Activated naive CD8-positive, alpha-beta T cell treated with anti-CD3 and anti-CD28 coated beads, Interleukin-2, amount 50 U/mL, for 24 hours (primary cell): ENCODE measurements at regions not wholly inside any gene's neighbourhood (a gene's known extent, or its start where the extent isn't known, plus 50 kb on each side); places are given as distances from the start of the nearest gene placed in this dataset.
"Not testable (repeated sequence)": the region's sequence is repeated elsewhere in the genome, so short reads cannot be mapped to it uniquely, and the experiment has no call there.

Experiments
- ATAC-seq: fragments of 150-1000 bp; cut with Tn5 transposase; one replicate; pipeline ENCODE4 v1.10.0; 2021
- DNase-seq: peaks from one replicate; pipeline ENCODE4 v3.0.0; 2021
- H3K27ac Mint-ChIP-seq: one replicate; pipeline ENCODE4 v1.8.0; 2021; ENCODE audit warnings: mild to moderate bottlenecking, mixed read lengths
- H3K27me3 Mint-ChIP-seq: one replicate; pipeline ENCODE4 v1.8.0; 2021; ENCODE audit warnings: mixed read lengths
- H3K36me3 Mint-ChIP-seq: one replicate; pipeline ENCODE4 v1.8.0; 2021; ENCODE audit warnings: low read depth, mixed read lengths
- H3K4me1 Mint-ChIP-seq: one replicate; pipeline ENCODE4 v1.8.0; 2021; ENCODE audit warnings: mixed read lengths
- H3K4me3 Mint-ChIP-seq: one replicate; pipeline ENCODE4 v1.8.0; 2021; ENCODE audit warnings: mild to moderate bottlenecking, moderate library complexity, mixed read lengths
- H3K9me3 Mint-ChIP-seq: one replicate; pipeline ENCODE4 v1.8.0; 2021; ENCODE audit warnings: mixed read lengths

GRCh38 chr2:167355821-167356220, 467.5 kb downstream of the XIRP2 start:
- H3K27ac Mint-ChIP-seq: no peak overlapping the region
- no peak overlapping the region for H3K4me3 Mint-ChIP-seq
- H3K36me3 Mint-ChIP-seq: no peaks in the 10 kb centered on the region
- H3K27me3 Mint-ChIP-seq: no peaks in the 10 kb centered on the region
- H3K9me3 Mint-ChIP-seq: peaks cover 14% of the 10 kb centered on the region
- ATAC-seq (no peak), DNase-seq (no peak)
- no peaks in the 10 kb centered on the region for H3K4me1 Mint-ChIP-seq

DNA sequence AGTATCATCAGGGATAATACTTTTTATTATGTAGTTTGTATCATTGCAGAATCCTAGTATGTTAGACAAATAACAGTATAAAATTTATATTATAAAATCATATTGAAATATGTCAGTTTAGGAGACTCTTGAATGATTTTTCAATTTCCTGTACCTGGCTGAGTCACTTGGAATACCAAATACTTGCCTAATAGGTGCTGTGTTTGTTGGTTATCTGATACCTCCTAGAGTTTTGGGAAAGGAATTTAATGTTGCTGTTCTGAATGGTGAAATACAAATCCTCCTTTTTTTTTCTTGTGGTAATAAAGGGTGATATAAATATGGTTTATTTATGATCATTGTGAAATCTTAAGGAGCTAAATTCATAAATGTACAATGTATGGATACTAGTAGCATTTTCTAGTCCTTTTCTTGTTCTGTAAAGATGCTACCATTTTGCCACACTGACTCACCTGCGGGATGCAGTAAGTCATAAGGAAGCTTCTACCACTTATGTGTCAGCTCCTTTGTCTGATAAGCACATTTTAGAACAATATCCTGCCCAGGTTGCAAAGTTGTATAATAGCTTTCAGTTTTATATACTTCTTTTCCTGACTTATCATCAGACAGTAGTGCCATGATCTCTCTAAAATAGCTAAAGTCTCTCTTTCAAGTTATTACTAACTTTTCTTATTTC, 465.5 kb downstream of the XIRP2 start:
- Mint-ChIP-seq H3K4me3 (no peak overlapping the region), H3K9me3 (peaks cover 10% of the 10 kb centered on the region), H3K27me3 (no peaks in the 10 kb centered on the region)

GRCh38 chr2:167345559-167345958, 457.3 kb downstream of the XIRP2 start:
- ATAC-seq: no peak
- no peaks in the 10 kb centered on the region for H3K4me1 Mint-ChIP-seq
- no peak for DNase-seq

More for the DNA sequence above, 465.5 kb downstream of the XIRP2 start:
- Mint-ChIP-seq H3K27ac (no peak overlapping the region), H3K4me1 (no peaks in the 10 kb centered on the region), H3K36me3 (no peaks in the 10 kb centered on the region)
- ATAC-seq (no peak), DNase-seq (no peak)

GRCh38 chr2:167342769-167343168, 454.5 kb downstream of the XIRP2 start:
- ATAC-seq: no peak
- Mint-ChIP-seq H3K36me3 (no peaks in the 10 kb centered on the region), H3K27me3 (peaks cover 3% of the 10 kb centered on the region)

More at GRCh38 chr2:167345559-167345958, 457.3 kb downstream of the XIRP2 start:
- no peaks in the 10 kb centered on the region for H3K36me3 Mint-ChIP-seq
- H3K27ac Mint-ChIP-seq: no peak overlapping the region
- H3K27me3 Mint-ChIP-seq: peaks cover 3% of the 10 kb centered on the region
- H3K9me3 Mint-ChIP-seq: no peaks in the 10 kb centered on the region
- H3K4me3 Mint-ChIP-seq: no peak overlapping the region

GRCh38 chr2:167340322-167340721, 452.0 kb downstream of the XIRP2 start:
- no peaks in the 10 kb centered on the region for H3K4me1 Mint-ChIP-seq
- no peak overlapping the region for H3K27ac Mint-ChIP-seq
- H3K9me3 Mint-ChIP-seq: no peaks in the 10 kb centered on the region
- H3K4me3 Mint-ChIP-seq: no peak overlapping the region
- H3K36me3 Mint-ChIP-seq: no peaks in the 10 kb centered on the region
- DNase-seq (no peak), ATAC-seq (no peak)
- peaks cover 3% of the 10 kb centered on the region for H3K27me3 Mint-ChIP-seq

More at GRCh38 chr2:167342769-167343168, 454.5 kb downstream of the XIRP2 start:
- H3K9me3 Mint-ChIP-seq: no peaks in the 10 kb centered on the region
- DNase-seq: no peak
- no peaks in the 10 kb centered on the region for H3K4me1 Mint-ChIP-seq
- H3K27ac Mint-ChIP-seq: no peak overlapping the region
- no peak overlapping the region for H3K4me3 Mint-ChIP-seq

DNA sequence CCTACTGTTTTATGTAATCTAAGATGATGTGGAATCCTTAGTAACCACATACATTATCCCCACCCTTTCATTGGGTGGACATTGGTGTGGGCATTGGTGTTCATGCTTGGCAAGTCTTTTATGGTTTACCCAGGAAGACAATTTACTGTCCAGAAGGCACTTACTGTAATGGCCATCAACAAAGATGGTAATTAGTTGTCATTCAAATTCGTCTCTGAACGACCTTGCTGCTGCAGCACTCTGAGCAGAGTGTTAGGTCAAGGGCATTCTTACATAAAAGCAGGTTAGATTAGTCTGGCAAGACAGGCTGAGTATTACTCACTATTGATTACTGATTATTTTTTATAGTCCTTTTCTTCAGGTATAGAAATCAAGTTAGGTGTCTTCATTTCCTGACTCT, 447.9 kb downstream of the XIRP2 start:
- no peak for ATAC-seq
- Mint-ChIP-seq H3K27me3 (peaks cover 1% of the 10 kb centered on the region), H3K9me3 (no peaks in the 10 kb centered on the region), H3K36me3 (no peaks in the 10 kb centered on the region), H3K27ac (no peak overlapping the region), H3K4me1 (no peaks in the 10 kb centered on the region), H3K4me3 (no peak overlapping the region)
- DNase-seq: no peak

- H3K36me3 Mint-ChIP-seq: no peaks in the 10 kb centered on the region
- H3K9me3 Mint-ChIP-seq: no peaks in the 10 kb centered on the region
- H3K4me3 Mint-ChIP-seq: no peak overlapping the region
- no peak for DNase-seq
- H3K4me1 Mint-ChIP-seq: no peaks in the 10 kb centered on the region
- H3K27me3 Mint-ChIP-seq: peaks cover 3% of the 10 kb centered on the region
- no peak for ATAC-seq
- no peak overlapping the region for H3K27ac Mint-ChIP-seq
Measured at GRCh38 chr2:167335541-167335992, 447.3 kb downstream of the XIRP2 start.

DNA sequence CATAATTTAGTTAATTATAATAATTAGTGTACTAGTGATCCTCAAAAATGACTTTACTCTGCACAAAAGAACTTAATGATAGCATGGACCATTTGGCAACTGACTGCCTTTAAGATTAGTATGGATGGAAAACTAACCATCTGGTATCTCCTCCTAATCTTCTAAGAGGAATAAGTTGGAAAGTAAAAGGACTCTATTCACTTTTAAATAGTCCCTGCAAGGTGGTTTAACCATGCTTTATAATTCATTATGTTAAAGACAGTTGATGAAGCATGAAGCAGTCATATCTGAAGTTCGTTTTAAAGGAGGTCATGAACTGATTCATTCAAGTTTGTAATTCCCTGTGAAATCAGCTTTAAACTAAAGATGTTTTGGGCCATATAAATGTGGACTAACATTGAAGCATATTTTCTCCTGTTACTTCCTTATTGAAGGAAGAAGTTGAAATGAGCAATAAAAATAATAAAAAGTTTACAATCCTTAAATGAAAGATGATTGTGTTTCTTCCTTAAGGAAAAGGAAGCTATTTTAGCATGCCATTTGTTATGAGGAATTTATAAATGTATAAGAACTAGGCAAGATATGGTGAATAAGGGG, 446.0 kb downstream of the XIRP2 start:
- DNase-seq: no peak
- Mint-ChIP-seq H3K4me3 (no peak overlapping the region), H3K9me3 (peaks cover 3% of the 10 kb centered on the region), H3K27ac (no peak overlapping the region), H3K4me1 (no peaks in the 10 kb centered on the region), H3K27me3 (peaks cover 3% of the 10 kb centered on the region), H3K36me3 (no peaks in the 10 kb centered on the region)
- ATAC-seq: no peak

GRCh38 chr2:167333245-167333644, 445.0 kb downstream of the XIRP2 start:
- H3K9me3 Mint-ChIP-seq: peaks cover 3% of the 10 kb centered on the region
- peaks cover 3% of the 10 kb centered on the region for H3K27me3 Mint-ChIP-seq
- DNase-seq (no peak), ATAC-seq (no peak)
- no peaks in the 10 kb centered on the region for H3K36me3 Mint-ChIP-seq
- H3K4me1 Mint-ChIP-seq: no peaks in the 10 kb centered on the region
- no peak overlapping the region for H3K4me3 Mint-ChIP-seq
- H3K27ac Mint-ChIP-seq: no peak overlapping the region

DNA sequence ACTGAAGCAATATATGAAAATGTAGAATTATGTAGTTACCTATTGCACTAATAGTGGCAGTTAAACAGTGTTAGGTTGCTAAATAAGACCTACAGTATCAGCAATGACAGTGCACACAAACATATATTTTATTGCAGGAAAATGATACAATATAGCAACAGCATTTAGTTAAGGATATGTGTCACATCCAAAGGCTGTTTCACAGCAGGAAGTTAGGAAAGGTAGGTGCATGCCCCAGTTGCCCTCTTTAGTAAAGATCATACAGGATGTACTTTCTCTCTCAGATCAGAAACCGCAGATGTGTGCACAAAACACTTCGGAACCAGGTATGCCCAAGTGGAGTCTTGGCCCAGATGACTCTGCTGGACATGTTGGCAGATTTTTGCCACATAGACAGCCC, 444.1 kb downstream of the XIRP2 start:
- ATAC-seq (no peak), DNase-seq (no peak)
- Mint-ChIP-seq H3K4me3 (no peak overlapping the region), H3K27ac (no peak overlapping the region), H3K36me3 (no peaks in the 10 kb centered on the region), H3K4me1 (no peaks in the 10 kb centered on the region), H3K27me3 (peaks cover 3% of the 10 kb centered on the region), H3K9me3 (peaks cover 3% of the 10 kb centered on the region)

DNA sequence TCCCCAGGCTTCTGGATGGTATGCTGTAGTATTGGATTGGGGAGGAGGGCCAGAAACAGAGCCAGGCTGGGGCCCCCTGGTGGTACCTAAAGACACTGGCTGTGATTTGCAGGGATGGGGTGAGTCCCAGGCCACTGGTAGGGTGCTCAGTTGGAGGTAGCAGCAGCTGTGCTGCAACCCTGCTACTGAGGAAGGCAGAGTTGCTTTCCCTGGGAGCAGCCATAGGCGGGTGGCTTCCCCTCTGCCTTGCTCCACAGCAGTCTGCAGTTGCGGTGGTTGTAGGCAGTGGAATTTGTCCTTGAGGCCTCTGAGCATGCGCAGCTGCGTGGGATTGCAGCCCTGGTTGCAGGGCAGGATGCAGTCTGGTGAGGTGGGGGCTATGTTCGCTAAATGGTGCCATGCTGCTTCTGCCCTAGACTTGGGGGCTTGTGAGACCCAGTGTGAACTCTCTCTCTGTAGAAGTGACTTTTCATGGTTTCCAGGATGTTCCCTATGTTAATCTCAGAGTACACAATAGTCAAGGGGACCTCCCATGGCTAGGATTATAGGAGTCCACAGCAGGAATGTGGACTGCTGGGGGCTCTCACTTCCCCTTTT, 443.5 kb downstream of the XIRP2 start:
- Mint-ChIP-seq H3K27me3 (peaks cover 2% of the 10 kb centered on the region), H3K36me3 (no peaks in the 10 kb centered on the region), H3K9me3 (peaks cover 3% of the 10 kb centered on the region), H3K4me1 (no peaks in the 10 kb centered on the region), H3K27ac (no peak overlapping the region), H3K4me3 (no peak overlapping the region)
- ATAC-seq: peak; percentile 40
- DNase-seq: no peak

GRCh38 chr2:167328808-167329207, 440.5 kb downstream of the XIRP2 start:
- H3K4me1 Mint-ChIP-seq, H3K27me3 Mint-ChIP-seq, H3K9me3 Mint-ChIP-seq, H3K27ac Mint-ChIP-seq, H3K36me3 Mint-ChIP-seq, H3K4me3 Mint-ChIP-seq, DNase-seq, ATAC-seq: not testable (repeated sequence)

GRCh38 chr2:167322795-167323194, 434.5 kb downstream of the XIRP2 start:
- Mint-ChIP-seq H3K4me1 (no peaks in the 10 kb centered on the region), H3K27ac (no peak overlapping the region), H3K4me3 (no peak overlapping the region), H3K36me3 (no peaks in the 10 kb centered on the region), H3K27me3 (no peaks in the 10 kb centered on the region), H3K9me3 (no peaks in the 10 kb centered on the region)
- no peak for DNase-seq
- ATAC-seq: no peak

- no peaks in the 10 kb centered on the region for H3K36me3 Mint-ChIP-seq
- H3K9me3 Mint-ChIP-seq: no peaks in the 10 kb centered on the region
- ATAC-seq (no peak), DNase-seq (no peak)
- H3K4me3 Mint-ChIP-seq: no peak overlapping the region
- no peak overlapping the region for H3K27ac Mint-ChIP-seq
- no peaks in the 10 kb centered on the region for H3K27me3 Mint-ChIP-seq
- no peaks in the 10 kb centered on the region for H3K4me1 Mint-ChIP-seq
Measured at GRCh38 chr2:167318581-167318980, 430.3 kb downstream of the XIRP2 start.

- peaks cover 4% of the 10 kb centered on the region for H3K27me3 Mint-ChIP-seq
- ATAC-seq: no peak
- no peak overlapping the region for H3K4me3 Mint-ChIP-seq
- H3K36me3 Mint-ChIP-seq: no peaks in the 10 kb centered on the region
- no peaks in the 10 kb centered on the region for H3K9me3 Mint-ChIP-seq
- no peaks in the 10 kb centered on the region for H3K4me1 Mint-ChIP-seq
- no peak overlapping the region for H3K27ac Mint-ChIP-seq
- DNase-seq: no peak
Measured at GRCh38 chr2:167310442-167310841, 422.2 kb downstream of the XIRP2 start.
